ENCODE measurements at regions not wholly inside any gene's neighbourhood (a gene's known extent, or its start where the extent isn't known, plus 50 kb on each side); places are given as distances from the start of the nearest gene placed in this dataset.

GRCh38 chr12:58450868-58451482 lies 469.3 kb downstream of the LRIG3 start:
- H3K4me3 ChIP-seq (ENCODE audit: low read depth, low read length) = no peak overlapping the region
- no peak for DNase-seq
- no peaks in the 10 kb centered on the region for H3K36me3 Mint-ChIP-seq (ENCODE audit: insufficient read depth, unreplicated experiment)
- H3K4me3 Mint-ChIP-seq (ENCODE audit: unreplicated experiment) = no peak overlapping the region
- CTCF ChIA-PET = no interaction called here
- H3K4me1 Mint-ChIP-seq (ENCODE audit: low read depth, unreplicated experiment) = peaks cover 11% of the 10 kb centered on the region
- POLR2A ChIA-PET = no interaction called here
- H3K27me3 Mint-ChIP-seq (ENCODE audit: insufficient read depth, unreplicated experiment) = no peaks in the 10 kb centered on the region
- H3K36me3 ChIP-seq (ENCODE audit: control insufficient read depth, insufficient read depth, low read length) = no peaks in the 10 kb centered on the region
- H3K9me3 Mint-ChIP-seq (ENCODE audit: unreplicated experiment) = peaks cover 28% of the 10 kb centered on the region
- H3K9me3 ChIP-seq = no peaks in the 10 kb centered on the region
- BruUV-seq (replicated peaks) = no TSS peak
- peaks cover 8% of the 10 kb centered on the region for H3K4me1 ChIP-seq
- no peaks in the 10 kb centered on the region for H3K27me3 ChIP-seq (replicated peaks; ENCODE audit: control insufficient read depth, insufficient read depth, low read length)
- no peak for TF ChIP-seq CTCF (IDR thresholded peaks at IDR 0.05; ENCODE audit: insufficient read depth in 1 of 2, low read depth in 1 of 2, low read length in 1 of 2, severe bottlenecking in 1 of 2, unreplicated experiment in 1 of 2)
- H3K27ac Mint-ChIP-seq (ENCODE audit: unreplicated experiment) = no peak overlapping the region
- intact Hi-C loops (cut with micrococcal nuclease; ENCODE audit: unreplicated experiment) = no loop called here

- Histone ChIP-seq H3K4me3 (ENCODE audit: low read depth, low read length) (no peak overlapping the region), H3K36me3 (ENCODE audit: control insufficient read depth, insufficient read depth, low read length) (no peaks in the 10 kb centered on the region), H3K4me1 (peaks cover 8% of the 10 kb centered on the region), H3K9me3 (no peaks in the 10 kb centered on the region), H3K27me3 (replicated peaks; ENCODE audit: control insufficient read depth, insufficient read depth, low read length) (no peaks in the 10 kb centered on the region)
- peaks cover 11% of the 10 kb centered on the region for H3K4me1 Mint-ChIP-seq (ENCODE audit: low read depth, unreplicated experiment)
- TF ChIP-seq CTCF (IDR thresholded peaks at IDR 0.05; ENCODE audit: insufficient read depth in 1 of 2, low read depth in 1 of 2, low read length in 1 of 2, severe bottlenecking in 1 of 2, unreplicated experiment in 1 of 2) = no peak
- DNase-seq = no peak
- no peak overlapping the region for H3K4me3 Mint-ChIP-seq (ENCODE audit: unreplicated experiment)
- no peak overlapping the region for H3K27ac Mint-ChIP-seq (ENCODE audit: unreplicated experiment)
- POLR2A ChIA-PET = no interaction called here
- H3K9me3 Mint-ChIP-seq (ENCODE audit: unreplicated experiment) = peaks cover 28% of the 10 kb centered on the region
- CTCF ChIA-PET = no interaction called here
- H3K27me3 Mint-ChIP-seq (ENCODE audit: insufficient read depth, unreplicated experiment) = no peaks in the 10 kb centered on the region
- H3K36me3 Mint-ChIP-seq (ENCODE audit: insufficient read depth, unreplicated experiment) = no peaks in the 10 kb centered on the region
- no TSS peak for BruUV-seq (replicated peaks)
- intact Hi-C loops (cut with micrococcal nuclease; ENCODE audit: unreplicated experiment) = no loop called here
Measured at GRCh38 chr12:58452546-58452945, 467.8 kb downstream of the LRIG3 start.

GRCh38 chr12:58453306-58453705 lies 467.0 kb downstream of the LRIG3 start:
- TF ChIP-seq CTCF (IDR thresholded peaks at IDR 0.05; ENCODE audit: insufficient read depth in 1 of 2, low read depth in 1 of 2, low read length in 1 of 2, severe bottlenecking in 1 of 2, unreplicated experiment in 1 of 2) = no peak

More at GRCh38 chr12:58453306-58453705, 467.0 kb downstream of the LRIG3 start:
- Mint-ChIP-seq H3K4me1 (ENCODE audit: low read depth, unreplicated experiment) (peaks cover 11% of the 10 kb centered on the region), H3K27ac (ENCODE audit: unreplicated experiment) (no peak overlapping the region), H3K27me3 (ENCODE audit: insufficient read depth, unreplicated experiment) (no peaks in the 10 kb centered on the region), H3K36me3 (ENCODE audit: insufficient read depth, unreplicated experiment) (no peaks in the 10 kb centered on the region), H3K9me3 (ENCODE audit: unreplicated experiment) (peaks cover 28% of the 10 kb centered on the region), H3K4me3 (ENCODE audit: unreplicated experiment) (no peak overlapping the region)
- H3K4me1 ChIP-seq = peaks cover 8% of the 10 kb centered on the region
- no peaks in the 10 kb centered on the region for H3K36me3 ChIP-seq (ENCODE audit: control insufficient read depth, insufficient read depth, low read length)
- no TSS peak for BruUV-seq (replicated peaks)
- CTCF ChIA-PET = no interaction called here
- no peak overlapping the region for H3K4me3 ChIP-seq (ENCODE audit: low read depth, low read length)
- POLR2A ChIA-PET = no interaction called here
- no peaks in the 10 kb centered on the region for H3K9me3 ChIP-seq
- no peak for DNase-seq
- H3K27me3 ChIP-seq (replicated peaks; ENCODE audit: control insufficient read depth, insufficient read depth, low read length) = no peaks in the 10 kb centered on the region
- intact Hi-C loops (cut with micrococcal nuclease; ENCODE audit: unreplicated experiment) = no loop called here
